Fibroblast of pulmonary artery (primary cell): ENCODE measurements at regions not wholly inside any gene's neighbourhood (a gene's known extent, or its start where the extent isn't known, plus 50 kb on each side); places are given as distances from the start of the nearest gene placed in this dataset.

Experiments used
- DNase-seq: peaks from one replicate; pipeline ENCODE4 v3.0.0-alpha.2; 2010; ENCODE audit warnings: low read depth
- H3K4me3 ChIP-seq: replicated peaks from 2 replicates; pipeline ENCODE4 v1.5.1; 2011; ENCODE audit warnings: low read depth, mild to moderate bottlenecking, control low read depth, low read length, moderate library complexity
- CTCF ChIP-seq: IDR thresholded peaks from 2 replicates; pipeline ENCODE4 v1.5.1; 2011; ENCODE audit warnings: mild to moderate bottlenecking, control low read depth, low read length, inconsistent platforms; ENCODE audit errors: missing control alignments

GRCh38 chr18:46265196-46266156 is 161.3 kb downstream of the HAUS1 start:
- no peak for TF ChIP-seq CTCF
- H3K4me3 ChIP-seq: no peak overlapping the region

GRCh38 chr18:46266473-46266872 is 162.3 kb downstream of the HAUS1 start:
- no peak for DNase-seq
- H3K4me3 ChIP-seq: no peak overlapping the region
- no peak for TF ChIP-seq CTCF

More at GRCh38 chr18:46265196-46266156, 161.3 kb downstream of the HAUS1 start:
- no peak for DNase-seq

GRCh38 chr18:46268671-46269070 is 164.5 kb downstream of the HAUS1 start:
- no peak for TF ChIP-seq CTCF
- no peak for DNase-seq
- H3K4me3 ChIP-seq: no peak overlapping the region

GRCh38 chr18:46269275-46269674 is 165.1 kb downstream of the HAUS1 start:
- DNase-seq: no peak
- no peak for TF ChIP-seq CTCF
- no peak overlapping the region for H3K4me3 ChIP-seq

- TF ChIP-seq CTCF: no peak
- H3K4me3 ChIP-seq: no peak overlapping the region
- no peak for DNase-seq
Observed at GRCh38 chr18:46271488-46271887, 167.3 kb downstream of the HAUS1 start.

- H3K4me3 ChIP-seq: no peak overlapping the region
- TF ChIP-seq CTCF: no peak
- DNase-seq: no peak
Observed at GRCh38 chr18:46273861-46274260, 169.7 kb downstream of the HAUS1 start.

GRCh38 chr18:46274266-46274665 is 170.1 kb downstream of the HAUS1 start:
- no peak for DNase-seq
- TF ChIP-seq CTCF: no peak
- H3K4me3 ChIP-seq: no peak overlapping the region
